ELR (cell line): ENCODE measurements at regions not wholly inside any gene's neighbourhood (a gene's known extent, or its start where the extent isn't known, plus 50 kb on each side); places are given as distances from the start of the nearest gene placed in this dataset.
"Not testable (repeated sequence)": the region's sequence is repeated elsewhere in the genome, so short reads cannot be mapped to it uniquely, and the experiment has no call there.

ENCODE experiments used
- DNase-seq: peaks from one replicate; pipeline ENCODE4 v3.0.0-alpha.2; 2015; ENCODE audit warnings: low read depth

DNA sequence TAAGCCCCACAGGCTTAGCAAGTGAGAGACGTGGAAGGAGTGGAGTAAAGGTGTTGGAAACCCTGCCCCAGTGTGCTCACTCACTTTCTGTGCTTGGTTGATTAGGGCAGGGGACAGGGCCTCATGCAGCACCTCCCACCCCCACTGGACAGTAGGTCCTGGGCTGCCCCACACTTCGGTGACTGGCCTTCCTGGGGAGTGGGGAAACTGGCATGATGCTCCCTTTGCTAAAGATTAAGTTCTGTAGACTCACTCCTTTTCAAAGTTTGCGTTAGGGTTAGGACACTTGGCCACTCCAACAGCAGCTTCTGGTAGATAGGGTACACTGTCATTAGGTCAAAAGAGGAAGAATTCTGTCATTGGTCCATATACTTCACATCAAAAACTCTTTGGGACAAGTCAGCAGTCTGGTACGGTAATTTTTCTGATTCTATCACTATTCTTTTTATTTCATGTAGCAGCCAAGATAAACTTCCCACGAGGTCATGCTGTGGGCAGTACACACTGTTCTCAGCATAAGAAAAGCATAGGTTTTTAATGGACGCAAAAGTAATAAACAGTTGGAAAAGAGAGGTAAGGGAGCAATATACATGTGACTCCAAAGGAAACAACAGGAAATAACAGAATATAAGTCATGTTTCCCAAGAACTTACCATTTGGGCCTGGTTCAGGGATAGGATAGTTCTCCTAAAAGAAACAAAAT lies 106.6 kb upstream of the TERB2 start:
- not testable (repeated sequence) for DNase-seq

DNA sequence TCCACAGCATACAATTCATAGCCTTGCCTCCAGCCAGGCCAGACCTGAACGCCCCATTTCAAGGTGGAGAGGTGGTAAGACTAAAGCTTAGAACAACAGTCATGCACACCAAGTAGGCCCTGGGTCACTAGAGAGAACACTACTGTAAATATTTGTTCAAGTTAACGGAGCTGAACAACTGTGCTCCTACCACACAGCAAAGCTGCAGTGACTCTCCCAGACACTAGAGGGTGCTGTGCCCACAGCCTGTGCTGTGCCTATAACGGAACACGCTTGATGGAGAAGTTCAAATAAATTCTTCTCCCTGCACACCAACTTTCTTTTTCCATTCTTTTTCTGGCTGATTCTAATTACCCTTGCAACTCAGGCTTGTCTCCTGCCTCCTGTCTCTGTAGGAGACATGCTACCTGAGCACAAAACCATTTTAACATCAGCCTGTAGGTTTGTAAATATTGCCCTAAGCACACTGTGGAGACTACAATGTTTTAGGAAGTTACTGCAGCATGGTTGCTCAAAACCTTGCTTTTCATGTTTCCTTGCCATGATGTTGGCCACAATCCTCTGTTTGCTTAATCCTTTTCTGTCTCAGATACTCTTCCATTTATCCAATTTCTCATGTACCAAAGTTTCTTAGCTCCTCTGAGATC lies 103.1 kb upstream of the TERB2 start:
- DNase-seq, result peak; percentile 65

DNA sequence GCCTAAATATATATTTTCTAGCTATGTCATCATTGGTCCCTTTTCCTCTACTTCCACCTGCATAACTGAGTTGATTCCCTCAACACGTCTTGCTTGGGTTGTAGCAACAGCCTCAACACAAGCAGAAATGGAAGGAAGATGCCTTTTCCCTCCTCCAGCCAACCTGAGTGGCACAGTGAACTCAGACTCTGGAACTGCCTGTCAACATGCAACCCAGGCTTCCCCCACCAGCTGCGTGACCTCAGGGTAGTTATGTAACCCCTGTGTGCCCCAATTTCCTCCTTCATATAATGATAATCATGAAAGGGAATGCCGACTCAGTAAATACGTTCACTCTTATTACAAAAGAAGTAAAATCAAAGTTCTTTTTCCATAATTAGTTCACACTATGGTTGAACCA lies 101.8 kb upstream of the TERB2 start:
- not testable (repeated sequence) for DNase-seq

DNA sequence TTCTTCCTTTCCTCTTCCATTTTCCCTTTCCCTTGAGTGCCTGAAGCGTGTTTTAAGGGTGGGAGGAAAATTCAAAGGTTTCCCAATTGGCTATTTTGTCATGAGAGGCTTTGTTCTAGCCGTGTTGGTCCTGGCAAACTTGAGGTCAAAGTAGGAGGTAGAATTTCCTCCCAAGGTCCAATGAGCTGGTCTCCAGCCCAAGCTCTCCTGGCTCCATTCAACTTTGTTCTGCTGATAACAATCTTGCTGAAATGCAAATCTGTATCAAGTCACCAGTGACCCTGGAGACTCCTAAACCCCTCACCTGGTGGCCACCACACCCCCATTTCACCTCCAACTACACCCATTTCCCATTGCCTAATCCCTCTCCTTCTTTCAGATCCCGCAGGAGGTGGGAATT lies 100.2 kb upstream of the TERB2 start:
- not testable (repeated sequence) for DNase-seq

DNA sequence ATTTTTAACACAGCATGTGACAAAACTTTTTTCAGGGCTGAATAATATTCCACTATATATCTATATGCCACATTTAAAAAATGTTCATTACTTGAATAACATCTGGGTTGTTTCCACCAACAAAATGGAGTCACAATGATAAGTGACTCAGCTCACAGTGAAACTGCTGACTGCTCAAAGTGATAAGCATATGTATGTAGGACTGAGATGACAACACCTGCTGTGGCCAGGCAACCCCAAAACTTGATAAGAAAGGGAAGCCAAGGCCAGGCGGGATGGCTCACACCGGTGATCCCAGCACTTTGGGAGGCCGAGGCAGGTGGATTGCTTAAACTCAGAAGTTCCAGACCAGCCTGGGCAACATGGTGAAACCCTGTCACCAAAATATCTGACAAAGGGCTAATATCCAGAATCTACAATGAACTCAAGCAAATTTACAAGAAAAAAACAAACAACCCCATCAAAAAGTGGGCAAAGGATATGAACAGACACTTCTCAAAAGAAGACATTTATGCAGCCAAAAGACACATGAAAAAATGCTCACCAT lies 99.2 kb upstream of the TERB2 start:
- DNase-seq, result not testable (repeated sequence)

DNA sequence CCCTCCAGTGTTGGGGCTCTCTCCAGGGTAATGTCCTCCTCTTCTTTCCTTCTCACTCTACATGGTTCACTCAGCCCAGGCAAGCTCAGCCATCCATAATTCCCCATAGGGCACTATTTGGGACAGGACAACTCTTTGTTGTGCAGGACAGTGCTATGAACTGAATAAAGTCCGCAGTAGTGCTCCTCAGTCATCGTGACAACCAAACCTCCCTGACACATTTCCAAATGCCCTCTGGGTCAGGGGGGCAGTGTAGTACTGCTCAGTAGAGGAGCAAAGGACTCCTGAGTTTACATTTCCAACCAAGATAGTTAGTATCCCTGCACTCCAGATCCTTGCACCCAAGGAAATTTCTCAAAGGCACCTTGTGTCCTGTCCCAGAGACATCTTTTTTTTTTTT lies 97.4 kb upstream of the TERB2 start:
- not testable (repeated sequence) for DNase-seq

DNA sequence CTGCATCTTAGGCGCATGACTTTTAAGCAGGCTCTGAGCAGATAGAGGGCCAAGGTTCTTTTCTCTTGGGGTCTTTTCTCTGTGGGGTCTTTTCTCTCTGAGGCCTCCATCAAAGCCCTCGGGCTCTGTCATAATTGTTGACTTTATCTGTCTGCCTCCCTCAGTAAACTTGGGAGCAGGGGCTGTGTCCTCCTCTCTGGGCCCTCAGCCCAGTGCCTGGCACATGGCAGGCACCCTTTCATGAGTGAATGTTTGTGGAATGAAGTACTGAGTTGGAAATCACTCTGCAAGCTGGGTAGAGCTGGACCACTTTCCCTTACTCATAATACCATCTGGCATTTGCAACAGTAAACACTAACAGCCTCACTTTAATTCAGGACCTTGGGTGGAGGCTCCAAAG lies 96.3 kb upstream of the TERB2 start:
- DNase-seq, result not testable (repeated sequence)

DNA sequence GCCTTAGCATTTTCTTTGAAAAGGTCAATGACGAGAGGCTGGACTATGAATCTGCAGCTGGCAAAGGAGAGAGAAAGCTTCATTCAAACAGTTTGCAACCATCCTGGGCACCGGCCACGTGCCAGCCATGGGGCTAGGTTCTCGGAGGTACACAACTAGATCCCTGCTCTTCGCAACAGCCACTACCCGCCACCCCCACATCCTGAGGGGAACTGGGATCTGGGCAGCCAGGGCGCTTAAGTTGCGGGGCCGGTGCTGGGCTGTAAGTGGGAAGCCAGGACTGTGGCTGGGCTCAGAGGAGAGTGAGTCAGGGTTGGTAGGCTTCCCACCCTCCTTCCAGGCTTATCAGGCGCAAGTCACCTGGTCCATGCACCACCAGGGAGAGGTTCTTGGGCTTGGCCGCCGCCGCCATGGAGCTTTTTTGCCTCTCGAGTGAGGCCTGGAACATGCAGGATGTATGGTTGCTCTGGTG lies 95.0 kb upstream of the TERB2 start:
- no peak for DNase-seq

DNA sequence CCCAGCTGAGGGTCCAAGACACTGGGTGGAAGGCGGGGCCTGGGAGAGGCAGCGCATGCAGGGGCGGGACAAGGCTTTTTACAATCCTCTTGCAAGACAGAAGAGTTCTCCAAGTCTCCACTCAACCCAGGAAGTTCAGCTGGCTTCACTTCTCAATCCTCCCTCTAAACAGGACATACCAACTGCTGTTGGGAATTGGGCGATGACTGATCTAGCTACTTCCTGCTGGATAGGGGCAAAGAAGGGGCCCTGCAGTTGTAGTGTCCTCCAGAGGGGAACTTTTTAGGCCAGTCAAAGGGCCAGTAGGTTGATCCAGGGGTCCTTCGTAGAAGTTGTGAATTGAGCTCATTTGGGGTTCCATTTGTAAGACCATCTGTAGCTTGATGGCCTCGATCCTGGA lies 94.6 kb upstream of the TERB2 start:
- DNase-seq, result no peak

DNA sequence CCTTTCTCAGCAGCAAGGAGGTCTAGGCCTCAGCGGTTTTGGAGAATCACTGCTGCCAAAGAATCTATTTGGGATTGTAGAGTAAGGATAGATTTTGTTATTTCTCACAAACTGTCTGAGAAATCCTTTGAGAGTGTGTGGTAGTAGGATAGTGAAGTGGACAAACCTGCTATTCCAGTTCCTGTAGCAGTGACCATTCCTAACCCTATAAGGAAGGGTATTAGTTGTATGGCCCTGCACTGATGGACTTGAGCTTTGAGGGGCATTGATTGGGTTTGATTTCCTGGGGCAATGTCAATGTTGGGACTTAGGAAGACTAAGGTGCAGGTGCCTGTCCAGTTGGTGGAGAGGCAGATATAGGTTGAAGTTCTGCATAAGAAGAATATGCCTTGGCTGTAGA lies 93.6 kb upstream of the TERB2 start:
- DNase-seq, result not testable (repeated sequence)

DNA sequence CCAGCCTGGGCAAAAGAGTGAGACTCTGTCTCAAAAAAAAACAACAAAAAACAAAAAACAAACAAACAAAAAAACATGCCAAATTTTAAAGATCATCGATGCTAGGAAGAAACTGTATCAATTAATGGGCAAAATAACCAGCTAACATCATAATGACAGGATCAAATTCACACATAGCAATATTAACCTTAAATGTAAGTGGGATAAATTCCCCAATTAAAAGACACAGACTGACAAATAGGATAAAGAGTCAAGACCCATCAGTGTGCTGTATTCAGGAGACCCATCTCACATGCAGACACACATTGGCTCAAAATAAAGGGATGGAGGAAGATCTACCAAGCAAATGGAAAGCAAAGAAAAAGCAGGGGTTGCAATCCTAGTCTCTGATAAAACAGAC lies 88.4 kb upstream of the TERB2 start:
- DNase-seq, result not testable (repeated sequence)

DNA sequence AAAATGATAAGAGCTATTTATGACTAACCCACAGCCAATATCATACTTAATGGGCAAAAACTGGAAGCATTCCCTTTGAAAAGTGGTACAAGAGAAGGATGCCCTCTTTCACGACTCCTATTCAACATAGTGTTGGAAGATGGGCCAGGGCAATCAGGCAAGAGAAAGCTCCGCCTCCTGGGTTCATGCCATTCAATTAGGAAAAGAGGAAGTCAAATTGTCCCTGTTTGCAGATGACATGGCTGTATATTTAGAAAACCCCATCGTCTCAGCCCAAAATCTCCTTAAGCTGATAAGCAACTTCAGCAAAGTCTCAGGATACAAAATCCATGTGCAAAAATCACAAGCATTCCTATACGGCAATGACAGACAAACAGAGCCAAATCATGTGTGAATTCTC lies 86.4 kb upstream of the TERB2 start:
- DNase-seq, result not testable (repeated sequence)

DNA sequence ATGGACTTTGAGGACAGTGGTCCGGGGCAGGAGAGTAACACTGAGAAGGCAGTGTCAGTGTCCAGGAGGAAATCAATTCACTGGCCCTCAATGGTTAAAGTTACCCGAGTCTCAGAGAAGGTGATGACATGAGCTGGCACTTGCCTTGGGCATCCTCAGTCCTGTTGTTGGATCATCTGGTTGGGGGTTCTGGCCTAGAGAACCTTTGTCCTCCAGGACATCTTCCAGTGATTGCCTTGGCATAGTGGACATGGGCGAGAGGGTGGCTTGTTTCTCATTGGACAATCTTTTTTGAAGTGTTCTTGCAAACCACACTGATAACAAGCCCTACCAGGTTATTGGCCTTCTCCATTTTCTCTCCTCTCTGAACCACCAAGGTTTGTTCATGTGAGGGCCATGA lies 83.4 kb upstream of the TERB2 start:
- no peak for DNase-seq

DNA sequence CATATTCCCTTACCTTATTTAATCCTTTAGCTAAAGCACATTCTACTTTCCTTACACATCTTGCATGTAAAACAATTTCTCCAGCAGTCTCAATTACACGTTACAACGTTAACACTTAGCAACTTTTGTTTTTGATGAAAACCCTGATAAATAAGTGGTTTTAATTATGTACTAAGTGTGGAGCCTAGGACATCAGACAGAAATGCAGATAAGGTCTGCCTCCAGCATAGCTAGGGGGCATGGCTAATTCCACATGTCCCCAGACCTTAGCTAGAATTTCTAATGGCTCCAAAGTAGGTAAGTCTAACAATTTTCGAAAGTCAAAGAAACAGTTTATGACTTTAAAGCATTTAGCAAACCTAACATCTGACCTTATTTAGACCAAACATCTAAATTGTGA lies 77.4 kb upstream of the TERB2 start:
- no peak for DNase-seq

DNA sequence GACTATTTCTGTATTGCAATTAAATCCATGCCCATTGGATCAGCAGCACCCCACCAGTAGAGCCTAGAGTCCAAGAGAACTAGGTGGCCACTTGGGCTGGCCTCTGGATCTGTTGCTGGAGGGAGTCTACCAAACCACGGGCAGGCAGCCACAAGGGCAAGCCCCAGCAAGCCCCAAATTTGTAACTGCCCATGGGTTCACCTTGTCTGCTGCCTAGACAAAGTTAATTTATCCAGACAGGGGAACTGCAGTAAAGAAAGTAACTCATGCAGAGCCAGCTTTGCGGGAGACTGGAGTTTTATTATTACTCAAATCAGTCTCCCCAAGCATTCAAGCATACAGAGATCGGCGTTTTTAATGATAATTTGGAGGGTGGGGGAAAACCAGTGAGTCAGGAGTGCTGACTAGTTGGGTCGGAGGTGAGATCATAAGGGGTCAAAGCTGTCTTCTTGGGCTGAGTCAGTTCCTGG lies 74.0 kb upstream of the TERB2 start:
- DNase-seq, result peak; percentile 41

DNA sequence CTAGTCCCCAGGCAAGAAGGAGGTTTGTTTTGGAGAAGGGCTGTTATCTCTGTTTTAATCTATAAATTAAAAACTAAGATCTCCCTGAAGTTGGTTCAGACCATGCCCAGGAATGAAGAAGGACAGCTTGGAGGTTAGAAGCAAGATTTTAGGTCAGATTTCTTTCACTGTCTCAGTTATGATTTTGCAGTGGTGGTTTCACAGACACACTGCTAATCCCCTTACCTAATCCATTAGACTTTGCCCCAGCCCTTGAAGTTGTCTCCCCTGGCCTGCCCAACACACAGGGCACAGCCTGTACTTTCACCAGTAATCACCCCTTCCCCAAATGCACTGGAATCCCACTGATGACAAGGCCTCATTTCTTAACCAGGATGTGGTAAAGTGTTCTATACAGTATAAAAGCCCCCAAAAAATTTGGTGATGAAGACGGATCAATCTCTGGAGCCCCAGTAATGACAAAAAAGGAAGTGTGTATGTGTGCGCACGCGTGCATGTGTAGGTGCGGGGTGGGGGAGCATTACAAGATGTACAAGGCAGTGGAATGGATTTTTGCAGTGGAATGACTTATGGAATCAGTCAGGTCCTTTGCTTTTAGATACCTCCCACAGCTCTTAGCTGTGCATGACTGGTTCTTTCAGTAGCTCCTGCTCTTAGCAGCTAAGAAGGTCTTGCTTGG lies 73.1 kb upstream of the TERB2 start:
- peak; percentile 6 for DNase-seq

DNA sequence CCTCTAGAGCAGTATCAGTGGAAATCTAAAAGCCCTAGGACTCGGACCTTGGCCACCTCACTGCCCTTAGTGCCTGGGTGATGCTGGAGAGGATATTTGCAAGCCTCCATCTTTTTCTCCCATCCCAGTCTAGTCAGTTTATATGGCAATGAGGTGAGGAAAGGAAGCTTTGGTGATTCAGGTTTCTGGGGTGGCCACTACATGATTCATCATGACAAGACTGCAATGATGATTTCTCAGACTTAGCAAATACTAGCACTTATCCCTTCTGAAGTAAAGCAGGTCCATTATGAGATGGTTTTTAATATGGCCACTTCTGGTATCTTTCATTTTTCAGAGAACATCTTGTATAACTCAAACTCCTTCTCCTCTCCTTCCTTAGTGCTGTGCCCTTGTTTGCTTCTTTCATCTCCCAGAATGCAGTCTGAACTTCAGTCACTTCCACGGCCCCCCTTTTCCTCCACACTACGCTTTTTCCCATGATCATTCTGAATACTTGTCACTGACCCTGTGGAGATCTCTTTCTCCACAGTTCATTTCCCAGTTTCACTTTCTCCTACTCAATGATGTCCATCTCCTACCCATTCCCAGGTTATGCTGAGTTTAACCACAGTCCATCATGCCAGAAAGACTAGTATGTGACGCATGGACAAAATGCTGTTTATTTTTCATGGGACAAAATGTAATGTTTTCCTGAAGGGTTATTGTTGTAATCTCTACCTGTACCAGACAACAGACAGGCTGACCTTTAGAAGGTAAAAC lies 57.4 kb upstream of the TERB2 start:
- DNase-seq, result peak; percentile 50

DNA sequence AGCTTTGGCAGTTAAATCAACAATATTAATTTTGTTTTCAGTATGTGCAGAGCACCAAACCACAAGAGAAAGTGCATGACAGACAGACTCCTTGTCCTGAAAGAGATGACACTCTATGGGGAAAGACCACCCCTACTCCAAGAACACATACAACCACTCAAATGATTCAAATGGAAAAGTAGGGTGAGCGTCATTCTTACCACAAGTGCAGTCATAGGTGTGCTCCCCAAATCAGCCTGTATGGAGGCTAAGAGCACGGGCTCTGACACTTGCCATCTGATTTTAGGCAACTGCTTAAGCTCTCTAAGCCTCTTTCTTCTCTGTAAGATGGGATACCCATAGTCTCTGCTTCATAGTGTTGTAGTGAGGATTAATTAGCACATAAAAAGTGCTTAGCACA lies 56.7 kb upstream of the TERB2 start:
- not testable (repeated sequence) for DNase-seq

DNA sequence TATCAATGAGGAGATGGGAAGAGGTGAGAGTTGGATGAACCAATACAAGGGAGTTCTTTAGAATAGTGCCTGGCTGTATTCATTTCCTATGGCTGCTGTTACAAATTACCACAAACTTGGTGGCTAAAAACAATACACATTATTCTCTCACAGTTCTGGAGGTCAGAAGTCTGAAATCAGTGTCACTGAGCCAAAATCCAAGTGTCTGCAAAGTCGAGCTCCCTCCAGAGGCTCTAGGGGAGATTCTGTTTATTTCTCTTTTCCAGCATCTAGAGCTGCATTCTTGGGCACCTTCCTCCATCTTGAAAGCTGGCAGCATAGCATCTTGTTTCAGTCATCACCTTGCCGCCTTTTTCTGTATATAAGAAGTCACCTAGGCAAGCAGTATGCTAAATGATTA lies 55.7 kb upstream of the TERB2 start:
- DNase-seq, result not testable (repeated sequence)

DNA sequence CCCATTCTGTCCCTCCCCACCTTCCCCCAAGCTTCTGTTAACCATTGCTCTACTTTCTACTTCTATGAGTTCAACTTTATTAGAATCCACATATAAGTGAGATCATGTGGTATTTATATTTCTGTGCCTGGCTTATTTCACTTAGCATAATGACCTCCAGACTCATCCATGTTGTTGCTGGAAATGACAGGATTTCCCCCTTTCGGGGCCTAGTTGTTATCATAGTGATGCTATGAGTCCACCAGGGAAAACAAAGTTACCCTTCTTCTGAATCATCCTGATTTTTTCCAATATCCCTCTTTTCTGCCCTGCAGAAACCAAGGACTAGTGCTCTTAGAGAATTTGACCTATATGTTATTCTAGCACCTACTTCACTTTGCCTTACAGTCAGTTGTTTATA lies 53.2 kb upstream of the TERB2 start:
- DNase-seq, result peak; percentile 6

DNA sequence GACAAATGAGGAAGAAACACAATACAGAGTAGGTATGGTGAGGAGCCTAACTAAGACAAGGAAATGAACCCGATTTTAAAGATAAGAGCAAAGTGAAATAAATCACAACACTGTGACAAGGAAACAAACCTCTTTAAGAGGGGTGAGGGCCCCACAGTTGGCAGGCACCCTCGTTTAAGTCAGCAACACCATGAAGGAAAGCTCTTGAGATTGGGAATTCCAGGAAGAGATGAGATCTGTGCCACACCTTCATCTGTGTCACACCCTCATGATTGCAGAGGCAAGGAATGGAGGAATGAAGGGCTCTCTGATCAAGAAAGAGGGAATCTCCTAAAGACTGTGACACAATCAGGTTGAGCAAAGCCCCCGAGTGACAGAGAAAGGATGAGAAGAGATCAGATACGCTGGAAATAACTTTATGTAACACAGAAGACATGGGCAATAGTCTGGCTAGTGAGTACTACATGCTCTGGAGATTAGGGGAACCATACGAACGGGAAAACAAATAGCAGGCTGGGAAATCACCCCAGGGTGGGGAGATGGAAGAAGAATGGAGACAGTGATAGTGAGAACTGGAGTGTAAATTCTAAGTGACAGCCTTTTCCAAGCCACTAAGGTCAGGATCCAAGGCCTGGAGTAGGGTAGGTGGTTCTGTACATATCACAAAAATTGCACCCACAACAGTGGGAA lies 51.7 kb upstream of the TERB2 start:
- not testable (repeated sequence) for DNase-seq
